ENCODE measurements at regions not wholly inside any gene's neighbourhood (a gene's known extent, or its start where the extent isn't known, plus 50 kb on each side); places are given as distances from the start of the nearest gene placed in this dataset.

GRCh38 chr4:180610324-180610723, 1632.9 kb upstream of the TENM3 start:
- peaks cover 0 to 4% (median 0%) of the 10 kb centered on the region in 4 donors for H3K27me3 ChIP-seq
- no peak for DNase-seq (ENCODE audit: extremely low spot score)
- no peak overlapping the region for H3K4me3 ChIP-seq
- no peak for TF ChIP-seq POLR2A (IDR thresholded peaks at IDR 0.05; ENCODE audit: low read depth)
- TF ChIP-seq, protein P1, sequence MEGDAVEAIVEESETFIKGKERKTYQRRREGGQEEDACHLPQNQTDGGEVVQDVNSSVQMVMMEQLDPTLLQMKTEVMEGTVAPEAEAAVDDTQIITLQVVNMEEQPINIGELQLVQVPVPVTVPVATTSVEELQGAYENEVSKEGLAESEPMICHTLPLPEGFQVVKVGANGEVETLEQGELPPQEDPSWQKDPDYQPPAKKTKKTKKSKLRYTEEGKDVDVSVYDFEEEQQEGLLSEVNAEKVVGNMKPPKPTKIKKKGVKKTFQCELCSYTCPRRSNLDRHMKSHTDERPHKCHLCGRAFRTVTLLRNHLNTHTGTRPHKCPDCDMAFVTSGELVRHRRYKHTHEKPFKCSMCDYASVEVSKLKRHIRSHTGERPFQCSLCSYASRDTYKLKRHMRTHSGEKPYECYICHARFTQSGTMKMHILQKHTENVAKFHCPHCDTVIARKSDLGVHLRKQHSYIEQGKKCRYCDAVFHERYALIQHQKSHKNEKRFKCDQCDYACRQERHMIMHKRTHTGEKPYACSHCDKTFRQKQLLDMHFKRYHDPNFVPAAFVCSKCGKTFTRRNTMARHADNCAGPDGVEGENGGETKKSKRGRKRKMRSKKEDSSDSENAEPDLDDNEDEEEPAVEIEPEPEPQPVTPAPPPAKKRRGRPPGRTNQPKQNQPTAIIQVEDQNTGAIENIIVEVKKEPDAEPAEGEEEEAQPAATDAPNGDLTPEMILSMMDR (IDR thresholded peaks at IDR 0.05), result no peak
- intact Hi-C loops (cut with DNase I), result no loop called here
- no peak overlapping the region for H3K27ac ChIP-seq (replicated peaks in 1 of 4)
- H3K4me1 ChIP-seq, result no peaks in the 10 kb centered on the region
- H3K9me3 ChIP-seq, result no peaks in the 10 kb centered on the region
- 73% methylated on average over 2 of the region's 2 CpGs for WGBS
- no peaks in the 10 kb centered on the region for H3K36me3 ChIP-seq

DNA sequence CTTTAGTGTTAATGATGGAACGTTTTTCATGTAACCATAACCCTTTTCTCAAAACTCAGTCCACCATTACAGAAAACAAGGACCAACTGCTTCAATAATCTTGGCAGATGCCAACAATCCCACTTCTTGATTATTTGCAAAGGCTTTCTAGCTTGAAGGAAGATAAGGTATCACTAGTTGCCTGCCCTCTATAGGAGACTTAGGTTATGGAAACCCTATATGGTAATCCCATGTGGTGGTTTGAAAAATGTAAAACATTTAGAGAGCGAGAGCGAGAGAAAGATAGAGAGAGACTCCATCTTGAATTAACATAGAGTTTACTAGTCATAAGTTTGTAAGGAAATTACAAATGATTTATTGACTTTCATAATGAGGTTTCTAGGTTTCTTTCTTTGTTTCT, 1627.5 kb upstream of the TENM3 start:
- no peaks in the 10 kb centered on the region for H3K4me1 ChIP-seq
- H3K4me3 ChIP-seq, result no peak overlapping the region
- H3K27ac ChIP-seq (replicated peaks in 1 of 4), result no peak overlapping the region
- 72% methylated on average over 3 of the region's 3 CpGs for WGBS
- H3K9me3 ChIP-seq, result no peaks in the 10 kb centered on the region
- H3K27me3 ChIP-seq, result peaks cover 0 to 4% (median 0%) of the 10 kb centered on the region in 4 donors
- intact Hi-C loops (cut with DNase I), result no loop called here
- no peaks in the 10 kb centered on the region for H3K36me3 ChIP-seq
- no peak for DNase-seq (ENCODE audit: extremely low spot score)
- TF ChIP-seq POLR2AphosphoS5 (IDR thresholded peaks at IDR 0.05) (no peak), EP300 (IDR thresholded peaks at IDR 0.05) (no peak), POLR2A (IDR thresholded peaks at IDR 0.05; ENCODE audit: low read depth) (no peak)
- TF ChIP-seq, protein P1 (IDR thresholded peaks at IDR 0.05), result no peak

DNA sequence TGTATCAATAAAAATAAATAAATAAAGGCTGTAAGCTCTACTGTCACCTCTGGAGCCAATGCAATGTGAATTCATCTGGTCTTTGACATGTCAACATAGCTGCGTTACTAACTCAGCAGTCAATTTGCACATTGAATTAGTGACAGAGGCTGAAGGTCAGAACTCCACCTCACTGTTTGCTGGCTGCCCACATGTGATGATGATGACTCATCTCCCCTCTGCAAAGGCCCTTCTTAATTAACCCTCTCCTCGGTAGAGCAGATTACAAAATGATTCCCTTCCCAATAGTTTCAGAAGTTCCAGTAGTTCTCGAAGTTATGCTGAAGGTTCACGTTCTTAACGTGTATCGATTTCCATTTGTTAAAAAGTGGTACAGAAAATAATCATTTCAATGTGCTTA, 1626.0 kb upstream of the TENM3 start:
- Histone ChIP-seq H3K36me3 (no peaks in the 10 kb centered on the region), H3K4me1 (no peaks in the 10 kb centered on the region), H3K27ac (replicated peaks in 1 of 4) (no peak overlapping the region), H3K4me3 (no peak overlapping the region), H3K27me3 (peaks cover 0 to 4% (median 0%) of the 10 kb centered on the region in 4 donors), H3K9me3 (no peaks in the 10 kb centered on the region)
- DNase-seq (ENCODE audit: extremely low spot score), result no peak
- intact Hi-C loops (cut with DNase I), result no loop called here
- 66% methylated on average over 6 of the region's 6 CpGs for WGBS
- TF ChIP-seq POLR2A (IDR thresholded peaks at IDR 0.05; ENCODE audit: low read depth), result no peak
- TF ChIP-seq, protein P1 (IDR thresholded peaks at IDR 0.05), result no peak
- no peak for TF ChIP-seq EP300 (IDR thresholded peaks at IDR 0.05)
- TF ChIP-seq POLR2AphosphoS5 (IDR thresholded peaks at IDR 0.05), result no peak

DNA sequence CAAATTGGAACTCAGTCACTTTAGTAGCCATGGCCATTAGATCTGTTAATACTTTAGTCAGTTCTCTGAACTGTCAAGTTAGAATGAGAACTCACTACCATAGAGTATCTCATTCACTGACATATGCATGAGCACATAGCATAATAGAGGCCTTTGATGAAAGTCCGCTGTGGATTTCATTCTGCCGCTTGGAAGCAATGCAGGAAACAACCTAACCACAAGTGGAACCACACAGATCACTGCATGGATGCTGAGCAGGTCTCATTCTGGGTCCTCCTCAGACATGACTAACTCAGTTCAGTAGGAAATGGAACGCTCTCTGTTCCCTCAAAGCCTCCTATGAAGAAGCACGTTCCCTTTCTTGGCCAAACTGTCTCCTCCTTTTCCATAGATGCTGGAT, 1624.8 kb upstream of the TENM3 start:
- H3K9me3 ChIP-seq, result no peaks in the 10 kb centered on the region
- intact Hi-C loops (cut with DNase I), result no loop called here
- TF ChIP-seq, protein P1 (IDR thresholded peaks at IDR 0.05), result no peak
- TF ChIP-seq EP300 (IDR thresholded peaks at IDR 0.05) (no peak), POLR2A (IDR thresholded peaks at IDR 0.05; ENCODE audit: low read depth) (no peak), POLR2AphosphoS5 (IDR thresholded peaks at IDR 0.05) (no peak)
- H3K4me3 ChIP-seq, result no peak overlapping the region
- no peaks in the 10 kb centered on the region for H3K36me3 ChIP-seq
- no peak for DNase-seq (ENCODE audit: extremely low spot score)
- H3K4me1 ChIP-seq, result no peaks in the 10 kb centered on the region
- WGBS, result 74% methylated on average over 4 of the region's 4 CpGs
- H3K27me3 ChIP-seq, result peaks cover 0 to 4% (median 0%) of the 10 kb centered on the region in 4 donors
- H3K27ac ChIP-seq (replicated peaks in 1 of 4), result no peak overlapping the region

- no peak for TF ChIP-seq POLR2AphosphoS5 (IDR thresholded peaks at IDR 0.05)
- TF ChIP-seq, protein P1 (IDR thresholded peaks at IDR 0.05), result no peak
- TF ChIP-seq EP300 (IDR thresholded peaks at IDR 0.05), result no peak
- TF ChIP-seq POLR2A (IDR thresholded peaks at IDR 0.05; ENCODE audit: low read depth), result no peak
- Histone ChIP-seq H3K4me3 (no peak overlapping the region), H3K27me3 (peaks cover 0 to 3% (median 0%) of the 10 kb centered on the region in 4 donors), H3K4me1 (no peaks in the 10 kb centered on the region), H3K36me3 (no peaks in the 10 kb centered on the region), H3K9me3 (no peaks in the 10 kb centered on the region), H3K27ac (replicated peaks in 1 of 4) (no peak overlapping the region)
- intact Hi-C loops (cut with DNase I), result no loop called here
- DNase-seq (ENCODE audit: extremely low spot score), result no peak
- 95% methylated on average over 3 of the region's 3 CpGs for WGBS
Observed at GRCh38 chr4:180619440-180619839, 1623.8 kb upstream of the TENM3 start.

All from esophagus muscularis mucosa (tissue), 4 donors.